SK-N-SH (cell line): ENCODE measurements at regions not wholly inside any gene's neighbourhood (a gene's known extent, or its start where the extent isn't known, plus 50 kb on each side); places are given as distances from the start of the nearest gene placed in this dataset.

Experiments
- CTCF ChIA-PET: fragments of 300-600, 350-600 bp; formaldehyde crosslinking; extraction: SDS; loops from one replicate; lab custom pipeline; 2021; lab: Yijun Ruan, JAX
- POLR2A ChIA-PET: fragments of 350-600 bp; sonication (Branson Sonifier 250); formaldehyde crosslinking; extraction: SDS; loops from one replicate; lab custom pipeline; 2020; ENCODE audit warnings: antibody characterized with exemption, inconsistent platforms; lab: Yijun Ruan, JAX
- DNase-seq: peaks from one replicate; pipeline ENCODE4 v3.0.0; 2012
- H2AFZ ChIP-seq: fragments of 200-600 bp; sonication (generic); 2 replicates; pipeline ENCODE4 v1.8.1; 2016; ENCODE audit warnings: antibody characterized with exemption, mild to moderate bottlenecking, low read depth
- H3F3A ChIP-seq: fragments of 200-600 bp; sonication (generic); replicated peaks from 2 replicates; pipeline ENCODE3; 2016; ENCODE audit warnings: antibody characterized with exemption, mild to moderate bottlenecking; ENCODE audit not compliant: insufficient read depth
- H3K27ac ChIP-seq, 2 experiments: fragments of 200-500 bp in 1 of 2; fragments of 200-600 bp in 1 of 2; sonication (Bioruptor generic) in 1 of 2; sonication (generic), shearing (Covaris generic) in 1 of 2; 2 replicates each; pipeline versions ENCODE4 v1.5.1 to v1.6.1; 2014 to 2016; ENCODE audit warnings: low read depth in 2 of 2, inconsistent platforms in 1 of 2, low read length in 1 of 2, mild to moderate bottlenecking in 1 of 2, mixed read lengths in 1 of 2
- H3K27me3 ChIP-seq: fragments of 200-600 bp; sonication (generic), shearing (Covaris generic); 2 replicates; pipeline ENCODE4 v1.6.1; 2016; ENCODE audit warnings: mixed run types; ENCODE audit not compliant: insufficient read depth
- H3K36me3 ChIP-seq, 2 experiments: fragments of 200-500 bp in 1 of 2; fragments of 200-600 bp in 1 of 2; sonication (Bioruptor generic) in 1 of 2; sonication (generic) in 1 of 2; replicated peaks in 1 of 2; 2 replicates each; pipeline versions ENCODE3 to v1.5.1; 2014 to 2016; ENCODE audit warnings: low read length in 1 of 2, mild to moderate bottlenecking in 1 of 2; ENCODE audit not compliant: insufficient read depth in 2 of 2, control insufficient read depth in 1 of 2
- H3K4me1 ChIP-seq, 2 experiments: fragments of 200-500 bp in 1 of 2; fragments of 200-600 bp in 1 of 2; sonication (Bioruptor generic) in 1 of 2; sonication (generic), shearing (Covaris generic) in 1 of 2; 2 replicates each; pipeline versions ENCODE4 v1.5.1 to v1.6.1; 2014 to 2016; ENCODE audit warnings: low read depth in 1 of 2, low read length in 1 of 2, mixed run types in 1 of 2; ENCODE audit not compliant: insufficient read depth in 2 of 2, control insufficient read depth in 1 of 2
- H3K4me2 ChIP-seq: fragments of 200-600 bp; sonication (generic), shearing (Covaris generic); 2 replicates; pipeline ENCODE4 v1.6.1; 2017; ENCODE audit warnings: mixed run types
- H3K4me3 ChIP-seq, 2 experiments: fragments of 200-500 bp in 1 of 2; fragments of 200-600 bp in 1 of 2; sonication (Bioruptor generic) in 1 of 2; sonication (generic), shearing (Covaris generic) in 1 of 2; 2 replicates each; pipeline versions ENCODE4 v1.5.1 to v1.8.1; 2014 to 2016; ENCODE audit warnings: low read depth in 2 of 2, inconsistent platforms in 1 of 2, low read length in 1 of 2, mild to moderate bottlenecking in 1 of 2, mixed read lengths in 1 of 2, moderate library complexity in 1 of 2
- H3K79me2 ChIP-seq: fragments of 200-600 bp; sonication (generic); 2 replicates; pipeline ENCODE4 v1.8.1; 2017; ENCODE audit warnings: mild to moderate bottlenecking; ENCODE audit not compliant: insufficient read depth
- H3K9ac ChIP-seq: fragments of 200-600 bp; sonication (generic); 2 replicates; pipeline ENCODE4 v1.6.1; 2017; ENCODE audit warnings: mixed run types
- H3K9me2 ChIP-seq: fragments of 200-600 bp; sonication (generic); 2 replicates; pipeline ENCODE4 v1.6.1; 2017; ENCODE audit warnings: mixed run types
- H3K9me3 ChIP-seq: fragments of 200-600 bp; sonication (generic); 2 replicates; pipeline ENCODE4 v1.6.1; 2017; ENCODE audit warnings: mixed run types, mild to moderate bottlenecking, moderate library complexity
- H4K20me1 ChIP-seq: fragments of 200-600 bp; sonication (generic); 2 replicates; pipeline ENCODE4 v1.6.1; 2017; ENCODE audit warnings: mild to moderate bottlenecking, mixed run types; ENCODE audit not compliant: insufficient read depth
- CHD2 ChIP-seq: fragments of 150-350 bp; IDR thresholded peaks from 2 replicates; pipeline ENCODE4 v1.6.1; 2018; ENCODE audit warnings: low read length; ENCODE audit not compliant: partially characterized antibody
- ELF1 ChIP-seq: IDR thresholded peaks from 2 replicates; pipeline ENCODE4 v1.4.0; 2012
- EP300 ChIP-seq, 2 experiments: IDR thresholded peaks; 2 replicates each; pipeline versions ENCODE4 v1.4.0 to v1.6.1; 2012; ENCODE audit warnings: borderline replicate concordance in 1 of 2, low read depth in 1 of 2, low read length in 1 of 2
- EZH2phosphoT487 ChIP-seq: fragments of 200-600 bp; sonication (generic); IDR thresholded peaks from 2 replicates; pipeline ENCODE4 v1.6.1; 2017; ENCODE audit warnings: low read depth, mixed run types, mild to moderate bottlenecking, antibody characterized with exemption, moderate library complexity, borderline replicate concordance
- FOXJ3 ChIP-seq: sonication (generic); formaldehyde crosslinking; IDR thresholded peaks from 2 replicates; pipeline ENCODE4 v1.5.1; 2020; ENCODE audit warnings: mild to moderate bottlenecking, missing genetic modification reagents
- GABPA ChIP-seq: IDR thresholded peaks from 2 replicates; pipeline ENCODE4 v1.4.0; 2012; ENCODE audit warnings: low read depth, mild to moderate bottlenecking
- GATA2 ChIP-seq: sonication (generic); formaldehyde crosslinking; IDR thresholded peaks from 2 replicates; pipeline ENCODE4 v1.5.0; 2020; ENCODE audit warnings: mild to moderate bottlenecking, missing genetic modification reagents
- MXI1 ChIP-seq: IDR thresholded peaks from 2 replicates; pipeline ENCODE4 v1.6.1; 2012; ENCODE audit warnings: mild to moderate bottlenecking, low read depth, low read length, improper control_type of control experiment
- NFIC ChIP-seq: IDR thresholded peaks from 2 replicates; pipeline ENCODE4 v1.4.0; 2012; ENCODE audit warnings: borderline replicate concordance
- POLR2AphosphoS5 ChIP-seq: IDR thresholded peaks from 2 replicates; pipeline ENCODE4 v1.6.1; 2012; ENCODE audit warnings: low read depth, low read length
- RAD21 ChIP-seq: IDR thresholded peaks from 2 replicates; pipeline ENCODE4 v1.6.1; 2012; ENCODE audit warnings: mild to moderate bottlenecking, low read length
- RCOR1 ChIP-seq: fragments of 150-350 bp; IDR thresholded peaks from 2 replicates; pipeline ENCODE4 v1.6.1; 2017; ENCODE audit warnings: antibody characterized with exemption, low read length
- SMC3 ChIP-seq: IDR thresholded peaks from 2 replicates; pipeline ENCODE4 v1.6.1; 2012; ENCODE audit warnings: low read depth, low read length, improper control_type of control experiment
- TAF1 ChIP-seq: IDR thresholded peaks from 2 replicates; pipeline ENCODE4 v1.6.1; 2012; ENCODE audit warnings: low read depth, mild to moderate bottlenecking, low read length, moderate library complexity, borderline replicate concordance
- TEAD4 ChIP-seq: IDR thresholded peaks from 2 replicates; pipeline ENCODE4 v1.4.0; 2012; ENCODE audit warnings: mild to moderate bottlenecking, borderline replicate concordance; ENCODE audit not compliant: insufficient read depth
- WGBS: methylation state at CpG from one replicate; pipeline ENCODE4 v1.1.6; 2017; ENCODE audit warnings: low lambda C conversion rate; 5-methylcytosine and 5-hydroxymethylcytosine counted together
- TF ChIP-seq, protein P1 (sequence below): IDR thresholded peaks from 2 replicates; pipeline ENCODE4; 2012
- TF ChIP-seq, protein P2 (sequence below): fragments of 150-350 bp; IDR thresholded peaks from 2 replicates; pipeline ENCODE4 v1.6.1; 2016; ENCODE audit warnings: mild to moderate bottlenecking, low read depth, low read length
- TF ChIP-seq, protein P3 (sequence below): fragments of 200-600 bp; sonication (generic); IDR thresholded peaks from 2 replicates; pipeline ENCODE4 v1.6.1; 2017; ENCODE audit warnings: antibody characterized with exemption, mild to moderate bottlenecking, moderate library complexity
- TF ChIP-seq, protein P4 (sequence below): fragments of 150-350 bp; IDR thresholded peaks from 2 replicates; pipeline ENCODE4 v1.6.1; 2017; ENCODE audit warnings: antibody characterized with exemption, low read length, low read depth, borderline replicate concordance

DNA sequence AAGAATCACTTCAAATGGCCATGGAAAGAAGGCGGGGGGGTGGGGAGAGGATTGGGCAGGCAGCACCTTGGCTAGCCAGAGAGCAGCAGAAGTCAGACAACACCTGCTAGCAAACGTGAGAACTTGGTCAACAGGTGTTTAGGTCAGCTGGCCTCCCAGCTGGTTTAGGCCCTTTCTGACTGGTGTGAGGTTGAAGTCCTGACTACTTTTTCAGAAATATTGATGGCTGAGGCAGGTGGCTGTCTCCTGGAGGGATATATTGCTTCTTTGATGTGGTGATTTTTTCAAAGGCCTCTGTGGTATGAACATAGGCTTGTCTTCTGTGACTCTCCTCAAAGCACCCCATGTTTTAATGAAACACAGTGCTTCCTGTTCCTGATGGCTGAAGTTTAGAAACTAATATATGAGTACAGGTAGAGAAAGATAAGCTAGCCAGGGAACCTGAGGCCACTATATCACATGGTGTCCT, 238.2 kb upstream of the SSTR1 start:
- Histone ChIP-seq H3K4me3 (no peak overlapping the region), H3K27me3 (no peaks in the 10 kb centered on the region), H3K4me1 (no peaks in the 10 kb centered on the region), H3K27ac (no peak overlapping the region), H2AFZ (no peak overlapping the region), H3K36me3 (no peaks in the 10 kb centered on the region), H3K4me2 (no peak overlapping the region), H3K79me2 (no peaks in the 10 kb centered on the region), H3K9me2 (no peaks in the 10 kb centered on the region), H4K20me1 (no peaks in the 10 kb centered on the region), H3K9me3 (no peaks in the 10 kb centered on the region), H3K9ac (no peak overlapping the region), H3F3A (no peaks in the 10 kb centered on the region)
- POLR2A ChIA-PET = no interaction called here
- TF ChIP-seq, protein P1, sequence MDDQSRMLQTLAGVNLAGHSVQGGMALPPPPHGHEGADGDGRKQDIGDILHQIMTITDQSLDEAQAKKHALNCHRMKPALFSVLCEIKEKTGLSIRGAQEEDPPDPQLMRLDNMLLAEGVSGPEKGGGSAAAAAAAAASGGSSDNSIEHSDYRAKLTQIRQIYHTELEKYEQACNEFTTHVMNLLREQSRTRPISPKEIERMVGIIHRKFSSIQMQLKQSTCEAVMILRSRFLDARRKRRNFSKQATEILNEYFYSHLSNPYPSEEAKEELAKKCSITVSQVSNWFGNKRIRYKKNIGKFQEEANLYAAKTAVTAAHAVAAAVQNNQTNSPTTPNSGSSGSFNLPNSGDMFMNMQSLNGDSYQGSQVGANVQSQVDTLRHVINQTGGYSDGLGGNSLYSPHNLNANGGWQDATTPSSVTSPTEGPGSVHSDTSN = no peak
- TF ChIP-seq GABPA (no peak), RAD21 (no peak)
- CTCF ChIA-PET = no interaction called here
- WGBS = no CpG with 5 or more reads among the region's 2 CpGs
- DNase-seq = no peak

DNA sequence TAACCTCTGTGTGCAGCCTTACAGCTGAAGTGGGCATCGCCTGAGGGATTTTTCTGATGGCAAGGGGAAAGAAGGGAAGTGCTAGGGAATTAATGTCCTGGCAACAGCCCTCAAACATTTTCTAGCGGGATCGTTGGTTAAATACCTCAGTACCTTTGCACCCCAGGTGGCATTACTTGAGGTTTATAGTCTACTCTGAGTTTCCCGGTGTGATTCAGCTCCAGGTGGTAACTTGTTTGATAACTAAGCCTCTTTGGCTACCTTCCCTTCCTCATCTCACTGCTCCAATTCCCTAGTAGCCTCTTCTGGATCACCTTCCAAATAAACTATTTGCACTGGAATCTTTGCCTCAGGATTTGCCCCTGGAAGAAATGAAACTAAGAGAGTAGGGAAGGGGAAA, 237.0 kb upstream of the SSTR1 start:
- Histone ChIP-seq H3K36me3 (no peaks in the 10 kb centered on the region), H3K79me2 (no peaks in the 10 kb centered on the region), H3K27me3 (no peaks in the 10 kb centered on the region), H3K4me3 (no peak overlapping the region), H3K9me2 (no peaks in the 10 kb centered on the region), H3K27ac (no peak overlapping the region), H3F3A (no peaks in the 10 kb centered on the region), H3K4me1 (no peaks in the 10 kb centered on the region), H4K20me1 (no peaks in the 10 kb centered on the region), H3K4me2 (no peak overlapping the region), H3K9ac (no peak overlapping the region), H3K9me3 (no peaks in the 10 kb centered on the region), H2AFZ (no peak overlapping the region)
- ChIA-PET CTCF (no interaction called here), POLR2A (no interaction called here)
- DNase-seq = no peak
- 0% methylated on average over 1 of the region's 4 CpGs for WGBS
- no peak for TF ChIP-seq RAD21
- TF ChIP-seq FOXJ3 (CRISPR knock-in tag) = no peak
- no peak for TF ChIP-seq GATA2
- TF ChIP-seq NFIC = no peak
- TF ChIP-seq POLR2AphosphoS5 = no peak
- TF ChIP-seq SMC3 = no peak
- TF ChIP-seq, protein P1 = no peak
- no peak for TF ChIP-seq ELF1
- TF ChIP-seq, protein P2, sequence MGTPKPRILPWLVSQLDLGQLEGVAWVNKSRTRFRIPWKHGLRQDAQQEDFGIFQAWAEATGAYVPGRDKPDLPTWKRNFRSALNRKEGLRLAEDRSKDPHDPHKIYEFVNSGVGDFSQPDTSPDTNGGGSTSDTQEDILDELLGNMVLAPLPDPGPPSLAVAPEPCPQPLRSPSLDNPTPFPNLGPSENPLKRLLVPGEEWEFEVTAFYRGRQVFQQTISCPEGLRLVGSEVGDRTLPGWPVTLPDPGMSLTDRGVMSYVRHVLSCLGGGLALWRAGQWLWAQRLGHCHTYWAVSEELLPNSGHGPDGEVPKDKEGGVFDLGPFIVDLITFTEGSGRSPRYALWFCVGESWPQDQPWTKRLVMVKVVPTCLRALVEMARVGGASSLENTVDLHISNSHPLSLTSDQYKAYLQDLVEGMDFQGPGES = no peak
- no peak for TF ChIP-seq EZH2phosphoT487
- no peak for TF ChIP-seq TAF1
- TF ChIP-seq TEAD4 = no peak
- no peak for TF ChIP-seq RCOR1
- TF ChIP-seq, protein P3, sequence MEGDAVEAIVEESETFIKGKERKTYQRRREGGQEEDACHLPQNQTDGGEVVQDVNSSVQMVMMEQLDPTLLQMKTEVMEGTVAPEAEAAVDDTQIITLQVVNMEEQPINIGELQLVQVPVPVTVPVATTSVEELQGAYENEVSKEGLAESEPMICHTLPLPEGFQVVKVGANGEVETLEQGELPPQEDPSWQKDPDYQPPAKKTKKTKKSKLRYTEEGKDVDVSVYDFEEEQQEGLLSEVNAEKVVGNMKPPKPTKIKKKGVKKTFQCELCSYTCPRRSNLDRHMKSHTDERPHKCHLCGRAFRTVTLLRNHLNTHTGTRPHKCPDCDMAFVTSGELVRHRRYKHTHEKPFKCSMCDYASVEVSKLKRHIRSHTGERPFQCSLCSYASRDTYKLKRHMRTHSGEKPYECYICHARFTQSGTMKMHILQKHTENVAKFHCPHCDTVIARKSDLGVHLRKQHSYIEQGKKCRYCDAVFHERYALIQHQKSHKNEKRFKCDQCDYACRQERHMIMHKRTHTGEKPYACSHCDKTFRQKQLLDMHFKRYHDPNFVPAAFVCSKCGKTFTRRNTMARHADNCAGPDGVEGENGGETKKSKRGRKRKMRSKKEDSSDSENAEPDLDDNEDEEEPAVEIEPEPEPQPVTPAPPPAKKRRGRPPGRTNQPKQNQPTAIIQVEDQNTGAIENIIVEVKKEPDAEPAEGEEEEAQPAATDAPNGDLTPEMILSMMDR = no peak
- no peak for TF ChIP-seq CHD2
- TF ChIP-seq, protein P4, sequence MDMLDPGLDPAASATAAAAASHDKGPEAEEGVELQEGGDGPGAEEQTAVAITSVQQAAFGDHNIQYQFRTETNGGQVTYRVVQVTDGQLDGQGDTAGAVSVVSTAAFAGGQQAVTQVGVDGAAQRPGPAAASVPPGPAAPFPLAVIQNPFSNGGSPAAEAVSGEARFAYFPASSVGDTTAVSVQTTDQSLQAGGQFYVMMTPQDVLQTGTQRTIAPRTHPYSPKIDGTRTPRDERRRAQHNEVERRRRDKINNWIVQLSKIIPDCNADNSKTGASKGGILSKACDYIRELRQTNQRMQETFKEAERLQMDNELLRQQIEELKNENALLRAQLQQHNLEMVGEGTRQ = no peak
- TF ChIP-seq MXI1 = no peak
- TF ChIP-seq EP300 (IDR thresholded peaks at IDR 0.05; ENCODE audit: borderline replicate concordance in 1 of 2, low read depth in 1 of 2, low read length in 1 of 2) = no peak
